B cell (primary cell): ENCODE measurements at regions not wholly inside any gene's neighbourhood (a gene's known extent, or its start where the extent isn't known, plus 50 kb on each side); places are given as distances from the start of the nearest gene placed in this dataset.

Experiments
- ATAC-seq: fragments of 200-7000 bp; cut with Tn5 transposase; one replicate; pipeline ENCODE4 v1.10.0; 2021; ENCODE audit warnings: low read depth, mild to moderate bottlenecking, moderate number of reproducible peaks, moderate library complexity
- CTCF ChIA-PET: fragments of 350-600 bp; sonication (Branson Sonifier 250); formaldehyde crosslinking; loops from one replicate; lab custom pipeline; 2021; ENCODE audit warnings: antibody characterized with exemption, inconsistent platforms; lab: Charles Lee
- POLR2A ChIA-PET: fragments of 350-600 bp; sonication (Branson Sonifier 250); formaldehyde crosslinking; loops from one replicate; lab custom pipeline; 2021; ENCODE audit warnings: antibody characterized with exemption; lab: Charles Lee
- DNase-seq: peaks from one replicate; pipeline ENCODE4 v3.0.0; 2013
- H2AFZ ChIP-seq: 2 replicates; pipeline ENCODE4 v1.6.1; 2012; ENCODE audit warnings: mild to moderate bottlenecking, low read depth, low read length; ENCODE audit not compliant: insufficient read depth, poor library complexity, severe bottlenecking
- H3K27ac ChIP-seq, 2 donors: 1 replicate in 1 of 2; 2 replicates in 1 of 2; pipeline ENCODE4 v1.5.1; 2012 to 2013; ENCODE audit warnings: low read length in 2 of 2, mild to moderate bottlenecking in 2 of 2, moderate library complexity in 1 of 2
- H3K27me3 ChIP-seq, 4 experiments: fragments of 200-600 bp in 1 of 4; sonication (generic) in 1 of 4; replicated peaks in 1 of 4; 1 replicate in 2 of 4; 2 replicates in 2 of 4; pipeline versions ENCODE4 v1.6.1 to v1.7.0; 2013 to 2016; ENCODE audit warnings: low read length in 3 of 4, mild to moderate bottlenecking in 2 of 4, mixed read lengths in 1 of 4, moderate library complexity in 1 of 4; ENCODE audit not compliant: insufficient read depth in 4 of 4, control insufficient read depth in 3 of 4; ENCODE audit errors: control extremely low read depth in 1 of 4
- H3K36me3 ChIP-seq, 2 experiments: replicated peaks in 1 of 2; 1 replicate in 1 of 2; 2 replicates in 1 of 2; pipeline versions ENCODE4 v1.6.1 to v1.7.1; 2013; ENCODE audit warnings: low read length in 1 of 2; ENCODE audit not compliant: insufficient read depth in 2 of 2, control insufficient read depth in 1 of 2; ENCODE audit errors: control extremely low read depth in 1 of 2, extremely low read depth in 1 of 2
- H3K4me1 ChIP-seq, 2 donors: fragments of 200-600 bp in 1 of 2; sonication (generic) in 1 of 2; 1 replicate in 1 of 2; 2 replicates in 1 of 2; pipeline versions ENCODE4 v1.5.1 to v1.6.1; 2013 to 2017; ENCODE audit warnings: low read length in 2 of 2; ENCODE audit not compliant: control insufficient read depth in 2 of 2, insufficient read depth in 2 of 2
- H3K4me2 ChIP-seq: replicated peaks from 2 replicates; pipeline ENCODE3; 2012; ENCODE audit warnings: mild to moderate bottlenecking, low read depth, low read length; ENCODE audit not compliant: poor library complexity, severe bottlenecking
- H3K4me3 ChIP-seq, 5 experiments: fragments of 200-600 bp in 1 of 5; sonication (generic) in 1 of 5; 1 replicate in 3 of 5; 2 replicates in 2 of 5; pipeline versions ENCODE4 v1.5.1 to v1.7.0; 2011 to 2016; ENCODE audit warnings: low read length in 4 of 5, mild to moderate bottlenecking in 4 of 5, low read depth in 2 of 5, control low read depth in 1 of 5, moderate library complexity in 1 of 5; ENCODE audit not compliant: insufficient read depth in 1 of 5; ENCODE audit errors: control extremely low read depth in 1 of 5, extremely low read depth in 1 of 5
- H3K79me2 ChIP-seq: fragments of 200-600 bp; sonication (generic); one replicate; pipeline ENCODE4 v1.6.0; 2016; ENCODE audit warnings: low read length; ENCODE audit not compliant: control insufficient read depth, insufficient read depth
- H3K9ac ChIP-seq: fragments of 200-600 bp; sonication (generic); 2 replicates; pipeline ENCODE4 v1.6.1; 2017; ENCODE audit warnings: mild to moderate bottlenecking, low read length, moderate library complexity
- H3K9me3 ChIP-seq, 3 donors: one replicate each; pipeline versions ENCODE4 v1.6.1 to v1.7.1; 2013; ENCODE audit warnings: low read length in 2 of 3; ENCODE audit not compliant: control insufficient read depth in 2 of 3, insufficient read depth in 1 of 3; ENCODE audit errors: control extremely low read depth in 1 of 3
- H4K20me1 ChIP-seq: 2 replicates; pipeline ENCODE4 v1.6.0; 2012; ENCODE audit warnings: mild to moderate bottlenecking, low read length; ENCODE audit not compliant: insufficient read depth, control insufficient read depth, poor library complexity, severe bottlenecking
- H3K27ac Mint-ChIP-seq: one replicate; pipeline ENCODE4 v1.8.0; 2021; ENCODE audit warnings: mixed read lengths
- H3K27me3 Mint-ChIP-seq: one replicate; pipeline ENCODE4 v1.8.0; 2021; ENCODE audit warnings: mixed read lengths
- H3K4me1 Mint-ChIP-seq: one replicate; pipeline ENCODE4 v1.8.0; 2021; ENCODE audit warnings: mixed read lengths
- H3K4me3 Mint-ChIP-seq: one replicate; pipeline ENCODE4 v1.8.0; 2021; ENCODE audit warnings: mixed read lengths
- H3K9me3 Mint-ChIP-seq: one replicate; pipeline ENCODE4 v1.8.0; 2022; ENCODE audit warnings: mixed read lengths; ENCODE audit not compliant: insufficient read depth
- EZH2 ChIP-seq: IDR thresholded peaks from 2 replicates; pipeline ENCODE4 v1.6.1; 2012; ENCODE audit warnings: borderline replicate concordance, low read depth, mild to moderate bottlenecking, moderate library complexity, low read length; ENCODE audit not compliant: insufficient read depth, poor library complexity, severe bottlenecking
- WGBS: methylation state at CpG from one replicate; pipeline ENCODE4 v1.1.5; 2013; ENCODE audit warnings: missing lambda C conversion rate; ENCODE audit not compliant: insufficient coverage; 5-methylcytosine and 5-hydroxymethylcytosine counted together
- intact Hi-C: fragments of 100-400 bp; cut with micrococcal nuclease; formaldehyde crosslinking; loops from one replicate; pipeline ENCODE4 v1.10.0; 2022
- TF ChIP-seq, protein P1 (sequence below): fragments of 200-600 bp; IDR thresholded peaks from one replicate; pipeline ENCODE4 v1.8.0; 2022; ENCODE audit warnings: antibody characterized with exemption, mild to moderate bottlenecking

DNA sequence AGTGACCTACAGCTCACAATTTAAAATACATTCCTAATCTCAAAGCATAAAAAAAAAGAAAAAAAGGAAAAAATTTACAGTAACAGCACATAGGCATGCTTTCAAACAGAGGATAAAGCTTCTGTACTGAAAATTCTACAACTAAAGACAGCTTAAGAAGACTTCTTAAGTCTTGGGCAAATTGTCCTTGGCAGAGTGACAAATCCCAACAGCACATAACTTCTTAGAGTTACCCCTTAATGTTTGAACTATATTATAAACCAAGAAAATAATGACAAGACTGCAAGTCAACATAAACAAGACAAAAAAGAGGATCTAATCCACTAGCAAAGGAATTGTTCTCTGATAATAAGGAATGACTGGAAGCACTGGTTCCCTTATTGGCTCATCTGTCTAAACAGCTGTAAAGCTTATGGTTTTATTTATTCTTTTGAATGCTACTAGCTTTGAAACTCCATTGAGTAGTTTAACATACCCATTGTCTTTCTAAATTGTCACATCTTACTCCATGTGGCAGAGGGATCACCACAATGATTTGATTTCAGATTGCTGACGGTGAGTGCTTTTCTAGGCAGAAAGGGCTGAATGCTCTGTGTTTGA lies 1576.8 kb upstream of the GOT2 start:
- DNase-seq (no peak), ATAC-seq (no peak)
- Histone ChIP-seq H3K9ac (no peak overlapping the region), H3K79me2 (no peaks in the 10 kb centered on the region), H3K4me2 (no peak overlapping the region), H4K20me1 (no peaks in the 10 kb centered on the region), H3K4me1 (no peaks in the 10 kb centered on the region), H3K9me3 (no peaks in the 10 kb centered on the region), H3K27ac (no peak overlapping the region), H3K27me3 (no peaks in the 10 kb centered on the region), H3K4me3 (no peak overlapping the region), H2AFZ (no peak overlapping the region), H3K36me3 (no peaks in the 10 kb centered on the region)
- H3K4me3 Mint-ChIP-seq: no peak overlapping the region
- intact Hi-C loops: no loop called here
- CTCF ChIA-PET: no interaction called here
- no peaks in the 10 kb centered on the region for H3K27me3 Mint-ChIP-seq
- H3K9me3 Mint-ChIP-seq: peaks cover 2% of the 10 kb centered on the region
- POLR2A ChIA-PET: no interaction called here
- no peak overlapping the region for H3K27ac Mint-ChIP-seq
- WGBS: no CpG with 5 or more reads among the region's 1 CpG
- H3K4me1 Mint-ChIP-seq: no peaks in the 10 kb centered on the region
- TF ChIP-seq, protein P1, sequence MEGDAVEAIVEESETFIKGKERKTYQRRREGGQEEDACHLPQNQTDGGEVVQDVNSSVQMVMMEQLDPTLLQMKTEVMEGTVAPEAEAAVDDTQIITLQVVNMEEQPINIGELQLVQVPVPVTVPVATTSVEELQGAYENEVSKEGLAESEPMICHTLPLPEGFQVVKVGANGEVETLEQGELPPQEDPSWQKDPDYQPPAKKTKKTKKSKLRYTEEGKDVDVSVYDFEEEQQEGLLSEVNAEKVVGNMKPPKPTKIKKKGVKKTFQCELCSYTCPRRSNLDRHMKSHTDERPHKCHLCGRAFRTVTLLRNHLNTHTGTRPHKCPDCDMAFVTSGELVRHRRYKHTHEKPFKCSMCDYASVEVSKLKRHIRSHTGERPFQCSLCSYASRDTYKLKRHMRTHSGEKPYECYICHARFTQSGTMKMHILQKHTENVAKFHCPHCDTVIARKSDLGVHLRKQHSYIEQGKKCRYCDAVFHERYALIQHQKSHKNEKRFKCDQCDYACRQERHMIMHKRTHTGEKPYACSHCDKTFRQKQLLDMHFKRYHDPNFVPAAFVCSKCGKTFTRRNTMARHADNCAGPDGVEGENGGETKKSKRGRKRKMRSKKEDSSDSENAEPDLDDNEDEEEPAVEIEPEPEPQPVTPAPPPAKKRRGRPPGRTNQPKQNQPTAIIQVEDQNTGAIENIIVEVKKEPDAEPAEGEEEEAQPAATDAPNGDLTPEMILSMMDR: no peak
- TF ChIP-seq EZH2: no peak

DNA sequence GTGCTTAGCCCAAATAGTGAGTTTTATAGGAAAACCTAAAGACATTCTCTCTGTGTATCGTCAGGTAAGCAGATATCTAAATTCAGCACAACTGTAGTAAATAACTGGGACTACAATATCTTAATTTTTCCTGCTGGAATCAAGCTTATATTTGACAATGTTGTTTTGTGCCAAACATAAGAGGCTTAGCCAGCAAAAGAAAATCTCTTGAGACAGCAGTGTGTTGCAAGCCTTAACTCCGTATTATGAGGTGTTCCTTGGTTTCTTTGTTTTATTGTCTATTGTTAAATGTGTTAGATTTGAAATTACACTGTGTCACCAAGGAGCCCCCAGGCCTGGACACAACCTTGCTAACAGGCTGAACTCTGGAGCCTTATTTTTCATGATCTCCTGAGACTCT lies 1570.6 kb upstream of the GOT2 start:
- DNase-seq: no peak
- CTCF ChIA-PET: no interaction called here

More for the DNA sequence above, 1570.6 kb upstream of the GOT2 start:
- Histone ChIP-seq H3K4me1 (no peaks in the 10 kb centered on the region), H3K27me3 (no peaks in the 10 kb centered on the region), H3K4me3 (no peak overlapping the region), H3K9ac (no peak overlapping the region), H3K9me3 (peaks cover 0 to 4% (median 0%) of the 10 kb centered on the region in 3 donors), H3K4me2 (no peak overlapping the region), H2AFZ (no peak overlapping the region), H3K79me2 (no peaks in the 10 kb centered on the region), H4K20me1 (no peaks in the 10 kb centered on the region), H3K27ac (no peak overlapping the region), H3K36me3 (no peaks in the 10 kb centered on the region)
- 100% methylated on average over 1 of the region's 2 CpGs for WGBS
- Mint-ChIP-seq H3K27ac (no peak overlapping the region), H3K27me3 (no peaks in the 10 kb centered on the region), H3K4me3 (no peak overlapping the region), H3K9me3 (peaks cover 2% of the 10 kb centered on the region), H3K4me1 (no peaks in the 10 kb centered on the region)
- intact Hi-C loops: no loop called here
- no peak for TF ChIP-seq EZH2
- TF ChIP-seq, protein P1: no peak
- no peak for ATAC-seq
- POLR2A ChIA-PET: no interaction called here
